HepG2 (cell line): ENCODE measurements at regions not wholly inside any gene's neighbourhood (a gene's known extent, or its start where the extent isn't known, plus 50 kb on each side); places are given as distances from the start of the nearest gene placed in this dataset.

Source experiments
- ARID2 ChIP-seq: sonication (generic); formaldehyde crosslinking; IDR thresholded peaks from 2 replicates; pipeline ENCODE4 v1.8.1; 2022; ENCODE audit warnings: mild to moderate bottlenecking, missing genetic modification reagents, borderline replicate concordance
- CTCF ChIP-seq: sonication (generic); formaldehyde crosslinking; IDR thresholded peaks from 2 replicates; pipeline ENCODE4 v1.5.0; 2020; ENCODE audit warnings: mild to moderate bottlenecking, missing genetic modification reagents, moderate library complexity
- GATAD2A ChIP-seq: IDR thresholded peaks from 2 replicates; pipeline ENCODE4 v1.6.1; 2016
- PBX3 ChIP-seq: sonication (generic); formaldehyde crosslinking; IDR thresholded peaks from 2 replicates; pipeline ENCODE4 v1.8.1; 2023; ENCODE audit warnings: missing genetic modification reagents, inconsistent platforms, borderline replicate concordance
- ZNF180 ChIP-seq: sonication (generic); formaldehyde crosslinking; IDR thresholded peaks from 2 replicates; pipeline ENCODE4 v1.4.0; 2020; ENCODE audit warnings: low read depth, missing genetic modification reagents, borderline replicate concordance
- ZNF354B ChIP-seq: sonication (generic); formaldehyde crosslinking; IDR thresholded peaks from 2 replicates; pipeline ENCODE4 v1.8.0; 2022; ENCODE audit warnings: mild to moderate bottlenecking, missing genetic modification reagents
- ZNF512B ChIP-seq: sonication (generic); formaldehyde crosslinking; IDR thresholded peaks from 2 replicates; pipeline ENCODE4 v1.5.1; 2020; ENCODE audit warnings: missing genetic modification reagents, mild to moderate bottlenecking, borderline replicate concordance
- ZNF878 ChIP-seq: sonication (generic); formaldehyde crosslinking; IDR thresholded peaks from 2 replicates; pipeline ENCODE4 v1.8.1; 2023; ENCODE audit warnings: mild to moderate bottlenecking, missing genetic modification reagents, moderate library complexity

- no peak for TF ChIP-seq CTCF (CRISPR knock-in tag)
- no peak for TF ChIP-seq ZNF512B (CRISPR knock-in tag)
- TF ChIP-seq ARID2 (CRISPR knock-in tag) = no peak
- TF ChIP-seq GATAD2A (CRISPR knock-in tag) = no peak
- TF ChIP-seq ZNF354B (CRISPR knock-in tag) = no peak
- no peak for TF ChIP-seq ZNF180
- no peak for TF ChIP-seq PBX3
- TF ChIP-seq ZNF878 (CRISPR knock-in tag) = no peak
These were observed 789.4 kb downstream of the RPA4 start for GRCh38 chrX:97673135-97673534.
